Kidney (tissue), 13 donors: ENCODE measurements at regions not wholly inside any gene's neighbourhood (a gene's known extent, or its start where the extent isn't known, plus 50 kb on each side); places are given as distances from the start of the nearest gene placed in this dataset.

Source experiments
- DNase-seq, 5 donors: peaks; one replicate each; pipeline ENCODE4 v3.0.0-alpha.2; 2013 to 2020
- FAIRE-seq: peaks from 2 replicates; lab custom pipeline; 2012; peaks lifted over from hg19 to GRCh38; lab: Jason Lieb, UNC
- H3K27ac ChIP-seq, 2 donors: one replicate each; pipeline ENCODE4 v1.7.0; 2013; ENCODE audit warnings: low read depth in 2 of 2, low read length in 2 of 2, inconsistent platforms in 1 of 2
- H3K27me3 ChIP-seq: one replicate; pipeline ENCODE4 v1.7.1; 2013; ENCODE audit warnings: low read length, inconsistent platforms; ENCODE audit not compliant: control insufficient read depth, insufficient read depth
- H3K36me3 ChIP-seq, 3 donors: one replicate each; pipeline versions ENCODE4 v1.7.0 to v1.7.1; 2013; ENCODE audit warnings: low read length in 3 of 3, control low read depth in 1 of 3, inconsistent platforms in 1 of 3; ENCODE audit not compliant: insufficient read depth in 3 of 3, control insufficient read depth in 2 of 3
- H3K4me1 ChIP-seq, 3 donors: one replicate each; pipeline versions ENCODE4 v1.7.0 to v1.7.1; 2013; ENCODE audit warnings: low read length in 3 of 3, inconsistent platforms in 1 of 3, low read depth in 1 of 3; ENCODE audit not compliant: control insufficient read depth in 2 of 3, insufficient read depth in 2 of 3
- H3K4me3 ChIP-seq, 3 donors: one replicate each; pipeline versions ENCODE4 v1.7.0 to v1.8.1; 2013; ENCODE audit warnings: low read length in 3 of 3, control low read depth in 1 of 3, inconsistent platforms in 1 of 3
- H3K9ac ChIP-seq, 3 donors: one replicate each; pipeline versions ENCODE4 v1.7.0 to v1.7.1; 2013; ENCODE audit warnings: low read length in 3 of 3, control low read depth in 1 of 3, inconsistent platforms in 1 of 3
- H3K9me3 ChIP-seq, 3 donors: one replicate each; pipeline versions ENCODE4 v1.7.0 to v1.7.1; 2013; ENCODE audit warnings: low read length in 3 of 3, control low read depth in 1 of 3, inconsistent platforms in 1 of 3; ENCODE audit not compliant: control insufficient read depth in 2 of 3, insufficient read depth in 1 of 3
- CTCF ChIP-seq: IDR thresholded peaks from 3 replicates; pipeline ENCODE4 v1.5.1; 2012; ENCODE audit warnings: mild to moderate bottlenecking, moderate library complexity, borderline replicate concordance; ENCODE audit not compliant: insufficient read depth; ENCODE audit errors: extremely low read depth
- intact Hi-C: fragments of 100-400 bp; cut with DNase I; formaldehyde crosslinking; loops from one replicate; pipeline ENCODE4 v1.11.1; 2022
- donor health status: control.
- donor health status: control.
- donor health status: control.
- donor health status: control.
- donor health status: control.
- donor health status: DM: yes; HTN: yes; CAD: no.
- donor health status: Normal renal cell carcinoma (clear cell type).

GRCh38 chr13:103299079-103299478 lies 232.9 kb upstream of the SLC10A2 start:
- Histone ChIP-seq H3K9ac (no peak overlapping the region), H3K27ac (no peak overlapping the region), H3K36me3 (no peaks in the 10 kb centered on the region), H3K27me3 (no peaks in the 10 kb centered on the region), H3K9me3 (peaks cover 0 to 5% (median 3%) of the 10 kb centered on the region in 3 donors), H3K4me3 (no peak overlapping the region), H3K4me1 (no peaks in the 10 kb centered on the region)
- FAIRE-seq, result no peak
- DNase-seq, result no peak
- TF ChIP-seq CTCF, result no peak
- intact Hi-C loops, result no loop called here

- Histone ChIP-seq H3K9me3 (peaks cover 0 to 5% (median 3%) of the 10 kb centered on the region in 3 donors), H3K36me3 (no peaks in the 10 kb centered on the region), H3K4me1 (no peaks in the 10 kb centered on the region), H3K27ac (no peak overlapping the region), H3K27me3 (no peaks in the 10 kb centered on the region), H3K9ac (no peak overlapping the region), H3K4me3 (no peak overlapping the region)
- DNase-seq (no peak), FAIRE-seq (no peak)
- intact Hi-C loops, result no loop called here
- TF ChIP-seq CTCF, result no peak
Measured at GRCh38 chr13:103297083-103297482, 230.9 kb upstream of the SLC10A2 start.

- H3K9ac ChIP-seq, result no peak overlapping the region
- peaks cover 0 to 2% (median 2%) of the 10 kb centered on the region in 3 donors for H3K9me3 ChIP-seq
- no peak for TF ChIP-seq CTCF
- FAIRE-seq, result no peak
- no peaks in the 10 kb centered on the region for H3K27me3 ChIP-seq
- peak in 1 of 5 donors; percentile 21 for DNase-seq
- intact Hi-C loops, result no loop called here
- H3K36me3 ChIP-seq, result no peaks in the 10 kb centered on the region
- no peak overlapping the region for H3K4me3 ChIP-seq
- H3K27ac ChIP-seq, result no peak overlapping the region
- no peaks in the 10 kb centered on the region for H3K4me1 ChIP-seq
Measured at GRCh38 chr13:103291798-103292572, 225.8 kb upstream of the SLC10A2 start.
